Posterior vena cava (tissue), 2 donors: ENCODE measurements at regions not wholly inside any gene's neighbourhood (a gene's known extent, or its start where the extent isn't known, plus 50 kb on each side); places are given as distances from the start of the nearest gene placed in this dataset.
"Not testable (repeated sequence)": the region's sequence is repeated elsewhere in the genome, so short reads cannot be mapped to it uniquely, and the experiment has no call there.

Experiments used
- DNase-seq: peaks from one replicate; pipeline ENCODE4 v3.0.0-alpha.2; 2020; ENCODE audit warnings: low spot score
- intact Hi-C, 2 donors: fragments of 100-400 bp; cut with DNase I; formaldehyde crosslinking; loops; one replicate each; pipeline versions ENCODE4 v1.14.1 to v1.14.2; 2022 to 2023
- donor health status: DM: yes; HTN: yes; CAD: no.
- donor health status: DM: yes; HTN: yes; CAD: no.

DNA sequence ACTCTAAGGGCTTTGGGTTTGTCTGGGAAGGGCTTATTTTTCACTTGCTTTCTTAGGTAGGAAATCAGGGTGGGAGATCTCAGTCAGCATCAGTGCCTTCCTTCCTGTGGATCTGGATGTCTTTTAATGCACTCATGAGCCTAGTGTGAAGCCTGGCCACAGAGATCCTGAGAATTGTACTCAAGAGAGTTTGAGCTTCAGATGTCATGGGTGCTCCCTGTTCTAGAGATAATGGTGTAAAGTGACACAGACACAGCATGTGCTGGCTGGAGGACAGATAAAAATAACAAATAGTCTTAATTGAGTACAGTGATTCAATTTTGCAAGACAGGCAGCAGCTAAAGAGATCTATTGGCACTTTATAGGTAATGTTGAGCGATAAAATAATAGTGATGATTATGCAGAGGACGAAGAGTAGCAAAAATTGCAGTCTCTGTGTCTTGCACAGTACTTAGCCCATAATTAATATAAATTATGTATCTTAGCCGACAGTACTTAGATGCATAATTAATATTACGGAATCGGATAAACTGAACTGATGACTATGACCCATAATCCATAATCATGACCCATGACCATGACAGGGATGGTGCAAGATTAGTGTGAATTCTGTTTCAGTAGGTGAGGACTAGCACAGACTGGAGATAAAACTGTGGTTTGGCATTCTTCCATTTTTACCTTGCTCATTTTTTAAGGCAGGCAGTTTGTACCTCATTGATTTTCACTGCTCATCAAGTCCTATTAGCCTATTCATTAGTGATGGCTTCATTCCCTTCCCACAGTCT is 408.7 kb upstream of the PIK3R1 start:
- DNase-seq, result no peak
- intact Hi-C loops, result no loop called here

DNA sequence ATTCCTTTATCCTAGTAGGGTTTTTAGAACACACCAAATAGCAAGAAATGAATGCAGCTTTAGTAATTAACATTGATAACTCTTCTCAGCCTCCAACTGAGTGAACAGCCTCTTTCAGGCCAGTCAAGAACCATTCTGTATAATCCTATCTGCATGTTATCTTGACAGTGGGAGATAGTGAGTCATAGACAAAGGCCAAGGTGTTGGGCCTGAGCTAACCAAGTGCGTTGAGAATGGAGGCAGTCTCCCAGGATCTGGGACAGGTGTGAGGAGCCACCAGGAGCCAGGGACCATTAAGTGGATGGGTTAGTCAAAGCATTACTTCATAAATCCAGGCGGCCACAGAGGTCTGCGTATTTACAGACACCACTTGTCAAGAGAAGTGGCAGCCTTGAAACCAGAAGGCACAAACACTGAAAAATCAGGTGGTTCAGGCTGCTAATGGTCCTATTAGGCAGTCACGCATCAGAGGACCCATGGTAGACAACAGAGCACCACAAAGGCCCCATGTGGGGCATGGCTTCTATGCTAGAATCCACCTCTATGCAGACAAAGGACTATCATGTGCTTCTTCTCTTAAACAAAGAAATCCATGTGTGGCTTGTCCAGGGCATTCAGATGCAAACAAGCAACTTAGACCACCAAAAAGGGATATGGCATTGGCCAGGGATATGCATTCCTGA is 409.7 kb upstream of the PIK3R1 start:
- no peak for DNase-seq
- intact Hi-C loops, result no loop called here

- no peak for DNase-seq
- intact Hi-C loops, result no loop called here
These were observed 412.8 kb upstream of the PIK3R1 start for GRCh38 chr5:67802766-67803165.

DNA sequence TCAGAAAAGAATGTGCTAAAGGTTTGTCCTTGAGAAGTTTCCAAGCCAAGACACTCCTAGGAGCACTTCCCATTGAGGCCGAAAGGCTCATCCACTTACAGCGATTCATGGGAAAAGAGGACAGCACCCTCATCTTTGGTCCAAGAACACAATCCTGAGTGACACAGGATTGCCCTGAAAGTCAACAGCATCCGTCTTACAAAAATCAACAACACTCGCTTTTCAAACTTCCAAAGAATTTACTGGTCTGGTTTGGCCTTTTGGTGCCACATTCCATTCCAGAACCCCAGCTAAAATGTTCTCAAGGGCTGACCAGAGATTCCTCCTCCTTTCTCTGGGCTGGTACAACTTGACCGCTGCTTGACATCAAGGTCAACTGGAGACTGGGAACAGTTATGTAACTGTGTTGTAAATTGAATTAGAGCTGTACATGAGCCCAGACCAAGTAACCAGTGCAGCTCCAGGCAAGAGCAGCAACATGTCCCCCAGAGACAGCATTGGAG is 415.8 kb upstream of the PIK3R1 start:
- intact Hi-C loops, result no loop called here
- no peak for DNase-seq

DNA sequence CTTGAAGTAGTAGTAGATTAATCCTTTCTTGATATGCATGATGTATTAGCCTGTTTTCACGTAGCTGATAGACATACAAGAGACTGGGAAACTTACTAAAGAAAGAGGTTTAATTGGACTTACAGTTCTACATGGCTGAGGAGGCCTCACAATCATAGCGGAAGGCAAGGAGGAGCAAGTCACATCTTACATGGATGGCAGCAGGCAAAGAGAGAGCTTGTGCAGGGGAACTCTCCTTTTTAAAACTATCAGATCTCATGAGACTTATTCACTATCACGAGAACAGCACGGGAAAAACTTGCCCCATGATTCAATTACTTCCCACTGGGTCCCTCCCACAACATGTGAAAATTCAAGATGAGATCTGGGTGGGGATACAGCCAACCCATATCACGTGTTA is 417.1 kb upstream of the PIK3R1 start:
- intact Hi-C loops, DNase-seq: not testable (repeated sequence)

- intact Hi-C loops, result no loop called here
- DNase-seq, result no peak
These were observed 419.6 kb upstream of the PIK3R1 start for GRCh38 chr5:67795781-67796477.

DNA sequence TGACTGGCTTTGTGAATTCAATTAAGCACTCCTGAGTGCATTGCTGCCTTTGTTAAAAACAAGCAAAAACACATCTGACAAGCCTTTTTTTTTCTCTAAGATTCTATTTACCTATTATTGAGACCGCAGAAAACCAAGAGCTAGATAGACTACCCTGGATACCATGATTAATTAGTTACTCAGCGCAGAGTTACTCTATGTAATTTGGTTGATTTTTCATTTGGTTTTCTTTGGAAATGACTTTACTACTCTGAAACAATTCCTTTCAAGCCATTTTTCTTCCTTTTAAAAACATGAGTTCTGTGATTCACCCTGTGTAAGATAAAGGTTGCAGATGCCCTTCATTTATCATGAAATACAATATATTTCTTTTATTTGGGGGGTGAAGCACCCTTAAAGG is 421.6 kb upstream of the PIK3R1 start:
- DNase-seq, result no peak
- intact Hi-C loops, result no loop called here

GRCh38 chr5:67793418-67793817 is 422.1 kb upstream of the PIK3R1 start:
- no peak for DNase-seq
- intact Hi-C loops, result no loop called here

GRCh38 chr5:67792891-67793290 is 422.7 kb upstream of the PIK3R1 start:
- intact Hi-C loops, result no loop called here
- DNase-seq, result no peak

DNA sequence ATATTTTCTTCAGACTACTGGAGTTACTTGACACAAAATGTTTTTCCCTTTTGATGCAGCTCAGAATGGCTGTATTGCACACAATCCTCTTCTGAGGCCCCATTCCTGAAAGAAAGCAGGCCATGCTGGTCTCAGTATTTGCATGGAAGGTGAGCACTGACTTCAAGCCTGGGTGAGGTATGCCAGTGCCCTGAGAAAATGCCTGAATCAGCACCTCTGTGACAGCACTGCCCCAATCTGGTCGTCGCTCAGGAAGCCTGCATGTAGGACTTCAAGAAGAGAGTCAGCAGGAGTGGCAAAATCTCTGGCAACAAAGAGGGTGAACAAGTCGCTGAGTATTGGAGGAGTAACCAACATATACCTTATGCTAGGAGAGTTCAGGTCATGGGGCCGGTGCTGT is 425.2 kb upstream of the PIK3R1 start:
- intact Hi-C loops, result no loop called here

GRCh38 chr5:67779893-67780623 is 435.5 kb upstream of the PIK3R1 start:
- DNase-seq, intact Hi-C loops: not testable (repeated sequence)

More for the DNA sequence above, 425.2 kb upstream of the PIK3R1 start:
- no peak for DNase-seq

DNA sequence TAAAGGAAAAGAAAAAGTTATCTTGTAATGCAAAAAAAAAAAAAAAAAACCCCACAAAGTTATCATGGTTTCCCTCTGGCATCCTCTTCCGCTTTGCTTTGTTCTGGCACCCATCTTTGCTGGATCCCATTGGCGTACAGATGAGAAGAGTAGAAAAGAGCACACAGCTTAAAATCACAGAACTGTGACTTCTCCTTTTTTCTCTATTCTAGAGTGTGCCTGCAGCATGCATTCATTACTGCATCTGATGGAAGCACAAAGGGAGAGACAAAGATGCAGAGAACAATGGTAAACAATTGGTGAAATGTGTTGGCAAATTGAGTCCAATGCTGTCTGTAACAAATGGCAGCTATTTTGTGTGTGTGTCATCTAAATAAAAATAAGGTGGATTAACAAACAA is 440.8 kb upstream of the PIK3R1 start:
- DNase-seq, result no peak
- intact Hi-C loops, result no loop called here

- DNase-seq, result no peak
- intact Hi-C loops, result no loop called here
These were observed 441.3 kb upstream of the PIK3R1 start for GRCh38 chr5:67774267-67774552.

GRCh38 chr5:67773411-67774266 is 441.9 kb upstream of the PIK3R1 start:
- no peak for DNase-seq
- intact Hi-C loops, result no loop called here

DNA sequence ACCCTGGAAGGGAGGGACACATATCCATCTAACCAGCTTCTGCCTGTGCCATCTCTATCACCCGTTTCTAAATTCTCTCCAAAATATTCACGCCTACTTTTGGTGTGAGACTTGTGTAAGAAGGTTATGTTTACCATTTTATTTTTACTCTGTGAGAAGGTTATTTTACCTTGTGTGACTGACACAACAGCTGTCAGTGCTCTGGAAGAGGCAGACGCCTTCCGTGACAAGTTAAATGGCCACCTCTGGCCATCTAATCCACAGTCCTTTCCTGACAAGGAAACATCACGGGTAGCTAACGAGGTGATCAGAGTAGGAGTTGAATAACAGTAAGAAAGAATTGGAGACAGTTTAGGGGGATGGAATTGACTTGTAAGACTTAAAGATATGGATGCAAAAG is 443.8 kb upstream of the PIK3R1 start:
- no peak for DNase-seq
- intact Hi-C loops, result no loop called here

DNA sequence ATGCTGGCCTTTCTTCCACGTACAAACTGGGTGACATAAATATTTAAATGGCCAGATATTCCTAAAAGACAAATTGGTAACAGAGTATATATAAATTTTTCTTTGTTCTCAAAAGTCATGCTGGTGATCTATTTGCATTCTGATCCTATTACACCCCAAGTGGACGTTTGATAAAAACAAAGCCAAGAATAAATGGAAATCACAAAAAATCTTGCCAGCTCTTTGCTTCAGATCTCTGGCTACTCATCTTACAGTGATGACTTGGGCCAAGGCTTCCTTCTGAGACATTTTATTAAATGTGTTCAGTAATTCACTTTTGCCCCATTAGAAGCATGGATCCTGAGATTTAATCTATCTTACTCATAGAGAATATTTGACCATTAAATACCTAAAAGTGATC is 444.3 kb upstream of the PIK3R1 start:
- DNase-seq, result no peak
- intact Hi-C loops, result no loop called here

DNA sequence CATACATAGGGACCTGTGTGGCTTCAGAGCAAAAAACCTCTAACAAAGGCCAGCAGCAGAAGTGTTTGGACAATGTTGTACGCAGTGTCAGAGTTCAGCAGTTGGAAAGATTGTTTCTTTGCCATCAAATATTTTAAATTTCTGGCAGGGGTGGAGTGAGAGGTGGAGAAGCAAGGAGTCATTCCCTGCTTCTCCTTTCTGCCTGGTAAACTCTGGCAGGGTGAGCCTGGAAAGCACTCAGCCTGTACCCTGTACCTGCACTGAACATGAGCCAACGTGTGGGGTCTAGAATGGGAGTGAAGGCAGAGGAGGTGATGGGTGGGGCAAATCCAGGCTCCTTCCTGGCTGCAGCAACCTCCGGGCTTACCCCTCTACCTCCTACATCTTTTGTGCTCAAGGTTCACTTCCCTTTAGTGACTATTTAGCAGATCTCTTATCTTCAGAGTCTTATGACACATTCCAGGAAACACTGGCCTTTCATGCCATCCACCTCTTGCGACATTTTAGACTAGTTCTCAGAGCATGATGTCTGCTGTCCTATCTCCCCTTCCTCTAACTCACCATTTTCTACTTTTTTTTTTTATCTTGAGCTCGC is 445.0 kb upstream of the PIK3R1 start:
- intact Hi-C loops, result no loop called here
- no peak for DNase-seq

GRCh38 chr5:67765697-67766096 is 449.9 kb upstream of the PIK3R1 start:
- DNase-seq, result no peak
- intact Hi-C loops, result no loop called here

- intact Hi-C loops, DNase-seq: not testable (repeated sequence)
These were observed 457.8 kb upstream of the PIK3R1 start for GRCh38 chr5:67757771-67758170.
